GM18861 (cell line): ENCODE measurements at regions not wholly inside any gene's neighbourhood (a gene's known extent, or its start where the extent isn't known, plus 50 kb on each side); places are given as distances from the start of the nearest gene placed in this dataset.

Experiments
- ATAC-seq: cut with Tn5 transposase; IDR thresholded peaks from one replicate; pipeline ENCODE4 v1.9.1; 2021; ENCODE audit not compliant: unreplicated experiment

DNA sequence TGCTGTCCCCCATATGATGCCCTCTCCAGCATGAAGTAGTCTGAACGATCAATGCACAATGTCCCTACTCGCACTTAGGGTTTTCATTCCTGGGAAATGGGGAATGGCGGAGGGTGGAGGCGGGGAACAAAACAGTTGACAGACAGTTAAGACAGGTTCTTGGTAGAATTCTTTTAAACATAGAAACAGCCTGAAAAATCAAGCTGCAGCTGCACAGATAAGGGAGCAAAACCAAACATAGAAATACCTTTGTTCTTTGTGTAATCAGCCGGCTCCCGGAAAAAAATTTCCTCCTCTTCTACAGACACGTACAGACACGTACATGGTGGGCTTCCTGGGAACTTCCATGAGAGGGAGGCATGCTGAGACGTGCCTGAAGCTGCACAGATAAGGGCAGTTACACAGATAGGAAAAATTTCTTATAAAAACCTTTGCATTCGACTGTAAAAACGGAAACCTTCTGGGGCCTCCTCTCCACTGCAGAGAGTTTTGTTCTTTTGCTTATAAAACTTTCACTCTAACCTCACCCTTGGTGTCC is 662.4 kb upstream of the PTPRD start:
- no peak for ATAC-seq

DNA sequence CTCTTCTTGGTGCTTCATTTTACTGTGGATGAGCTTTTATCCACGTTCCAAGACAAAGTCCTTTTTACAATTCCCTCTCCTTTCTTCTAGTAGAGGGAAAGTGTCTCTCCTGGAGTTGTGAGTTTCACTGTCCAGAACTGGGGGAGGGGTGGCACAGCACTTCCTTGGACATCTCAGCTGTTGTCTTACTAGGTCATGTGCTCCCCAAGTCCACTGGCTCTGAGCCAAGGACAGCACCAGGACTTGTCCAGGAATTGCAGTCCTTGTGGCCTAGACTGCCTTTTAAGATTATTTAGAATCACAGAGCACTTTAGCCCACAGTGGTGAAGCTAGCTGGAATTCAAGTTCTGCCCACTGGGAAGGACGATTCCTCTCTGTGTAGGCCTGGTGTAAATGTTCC is 700.2 kb upstream of the PTPRD start:
- ATAC-seq, result no peak

DNA sequence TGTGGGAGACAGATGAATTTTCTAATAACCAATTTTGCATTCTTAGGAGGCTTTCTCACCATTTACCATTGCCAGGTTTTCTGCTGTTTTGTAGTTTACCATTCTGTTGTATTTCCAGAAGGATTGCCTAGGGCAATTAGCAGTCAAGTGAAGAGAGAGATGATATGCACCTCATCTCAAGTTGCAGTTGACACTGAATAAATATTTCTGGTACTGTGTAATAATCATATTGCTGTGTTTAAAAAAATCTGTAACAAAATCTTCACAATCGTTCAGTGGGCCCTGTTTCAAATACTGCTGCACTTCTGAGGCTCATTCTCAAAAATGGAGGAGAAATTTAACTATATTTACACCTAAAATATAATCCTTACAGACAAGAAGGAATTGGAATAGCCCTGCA is 706.1 kb upstream of the PTPRD start:
- ATAC-seq, result no peak

DNA sequence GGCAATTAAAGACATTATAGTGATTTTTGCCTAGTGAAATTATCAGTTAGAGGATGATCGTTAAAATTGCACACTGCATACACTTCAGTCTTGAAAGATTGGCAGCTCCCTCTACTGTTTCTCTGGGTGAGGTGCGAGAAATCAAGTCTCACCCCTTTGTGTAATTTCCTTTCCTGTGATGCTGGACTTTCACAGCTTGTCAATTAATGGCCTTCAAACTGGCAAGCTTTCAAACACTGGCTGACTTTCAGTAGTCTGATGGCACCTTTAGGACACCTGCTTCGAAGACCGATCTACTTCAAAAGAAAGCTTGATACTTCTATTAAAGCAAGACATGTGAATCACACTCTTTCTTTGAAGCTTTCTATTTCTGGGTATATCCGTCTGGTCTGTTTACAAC is 706.7 kb upstream of the PTPRD start:
- ATAC-seq, result no peak

DNA sequence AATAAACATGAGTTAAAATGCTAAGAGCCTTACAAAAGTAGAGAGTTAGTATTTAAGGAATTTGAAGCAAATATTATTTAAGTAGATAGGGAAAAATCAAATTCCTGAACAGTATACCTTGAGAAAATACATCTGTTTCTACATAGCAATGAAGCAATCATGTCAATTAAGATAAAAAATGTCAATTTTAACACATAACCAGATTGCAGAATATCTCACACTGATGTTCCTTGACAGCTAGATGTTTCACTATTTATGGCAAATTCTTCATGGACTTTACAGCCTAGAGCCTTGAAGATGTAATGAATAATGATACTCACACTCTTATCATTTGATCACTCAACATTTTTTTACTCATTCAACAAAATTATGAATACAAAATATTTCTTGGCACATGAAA is 708.2 kb upstream of the PTPRD start:
- ATAC-seq, result no peak

DNA sequence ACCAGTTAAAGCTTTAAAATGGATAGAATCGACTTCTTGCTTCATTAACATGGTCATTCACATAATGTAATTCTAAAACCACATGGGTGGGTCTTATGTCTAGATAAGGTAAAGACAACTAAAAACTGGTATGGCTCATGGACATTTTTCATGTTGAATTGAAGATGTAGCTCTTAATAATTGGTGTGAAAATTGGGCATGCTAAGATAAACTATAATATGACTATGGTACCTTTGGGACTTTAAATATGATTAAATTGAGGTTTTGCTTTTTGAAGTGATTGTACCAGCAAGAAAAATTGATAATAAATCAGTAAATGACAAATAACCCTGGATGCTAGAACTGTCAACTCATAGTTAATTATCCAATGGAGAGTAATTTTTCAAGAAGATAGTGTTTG is 710.7 kb upstream of the PTPRD start:
- ATAC-seq, result no peak

DNA sequence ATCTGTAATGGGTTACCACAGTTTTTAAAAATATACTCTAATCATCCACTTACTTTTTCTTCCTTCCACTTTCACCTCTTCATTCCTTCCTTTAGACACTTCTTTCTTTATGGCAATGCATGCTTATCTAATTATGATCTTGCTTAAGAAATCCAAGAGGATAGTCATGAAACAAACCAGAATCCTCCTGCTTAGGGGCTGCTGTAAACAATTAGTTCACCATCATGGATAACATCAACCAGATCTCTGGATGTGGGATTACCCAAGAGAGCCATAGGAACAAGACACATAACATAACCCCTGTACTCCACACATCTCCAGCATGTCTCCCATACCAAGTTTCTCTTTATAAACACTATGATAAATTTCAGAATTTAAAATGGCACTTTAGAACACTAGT is 713.4 kb upstream of the PTPRD start:
- ATAC-seq, result no peak

DNA sequence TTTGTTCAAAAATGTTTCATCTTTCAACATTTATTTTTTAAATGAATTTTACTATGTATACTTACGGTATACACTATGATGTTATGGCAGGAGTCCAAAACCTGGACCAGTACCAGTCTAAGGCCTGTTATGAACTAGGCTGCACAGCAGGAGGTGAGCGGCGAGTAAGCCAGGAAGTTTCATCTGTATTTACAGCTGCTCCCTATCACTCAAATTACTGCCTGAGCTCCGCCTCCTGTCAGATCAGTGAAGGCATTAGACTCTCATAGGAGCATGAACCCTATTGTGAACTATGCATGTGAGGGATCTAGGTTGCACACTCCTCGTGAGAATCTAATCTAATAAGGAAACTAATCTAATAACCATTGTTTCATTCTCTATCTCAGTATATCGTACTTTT is 715.5 kb upstream of the PTPRD start:
- ATAC-seq, result no peak

DNA sequence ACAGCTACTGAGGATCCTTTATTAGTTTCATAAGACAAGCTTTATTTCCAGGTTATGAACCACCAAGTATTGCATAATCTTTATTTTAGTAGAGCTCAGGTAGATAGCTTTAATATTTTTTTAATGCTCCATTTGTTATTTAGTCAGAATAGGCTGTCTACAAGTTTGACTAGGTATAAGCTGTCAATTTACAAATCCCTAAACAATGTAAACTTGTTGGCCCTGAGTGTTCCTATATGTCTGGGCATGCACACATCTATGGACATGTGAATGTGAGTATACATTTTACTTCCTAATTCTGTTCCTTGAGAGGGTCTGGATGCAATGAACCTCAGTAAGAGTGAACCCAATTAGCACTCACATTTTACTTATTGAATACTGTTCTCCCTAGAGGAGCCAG is 722.2 kb upstream of the PTPRD start:
- ATAC-seq, result no peak

DNA sequence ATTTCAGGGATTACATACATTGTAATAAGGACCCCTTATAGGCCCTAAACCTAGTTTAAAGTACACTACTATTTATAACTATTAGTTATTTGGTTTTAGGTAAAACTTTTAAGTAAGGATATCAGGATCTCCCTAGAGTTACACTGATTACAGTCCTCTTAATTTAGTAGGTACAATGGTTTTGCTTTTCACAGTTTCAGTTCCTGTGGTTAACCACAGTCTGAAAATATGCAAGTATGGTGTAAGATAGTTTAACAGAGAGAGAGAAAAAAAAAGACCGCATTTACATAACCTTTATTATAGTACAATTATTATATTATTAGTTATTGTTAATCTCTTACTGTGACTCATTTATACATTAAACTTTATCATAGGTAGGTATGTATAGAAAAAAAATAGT is 725.3 kb upstream of the PTPRD start:
- peak; percentile 90 for ATAC-seq

DNA sequence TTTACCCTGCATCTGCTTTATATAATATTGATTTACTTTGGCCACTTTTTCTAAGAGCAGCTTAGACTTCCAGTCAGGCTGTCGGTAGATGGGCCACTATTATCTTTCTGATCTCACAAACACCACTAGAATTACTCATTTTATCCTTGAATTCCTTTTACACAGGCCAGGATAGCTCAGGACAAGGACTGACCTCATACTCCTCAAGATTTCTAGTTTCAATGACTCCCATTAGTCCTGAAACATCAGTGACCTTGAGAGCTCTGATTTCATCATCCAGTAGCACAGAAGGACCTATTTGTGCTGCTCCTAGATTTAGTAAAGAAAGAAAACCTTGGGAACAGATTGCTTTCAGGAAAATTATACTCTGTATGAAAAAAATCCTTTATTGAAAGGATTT is 727.9 kb upstream of the PTPRD start:
- no peak for ATAC-seq

DNA sequence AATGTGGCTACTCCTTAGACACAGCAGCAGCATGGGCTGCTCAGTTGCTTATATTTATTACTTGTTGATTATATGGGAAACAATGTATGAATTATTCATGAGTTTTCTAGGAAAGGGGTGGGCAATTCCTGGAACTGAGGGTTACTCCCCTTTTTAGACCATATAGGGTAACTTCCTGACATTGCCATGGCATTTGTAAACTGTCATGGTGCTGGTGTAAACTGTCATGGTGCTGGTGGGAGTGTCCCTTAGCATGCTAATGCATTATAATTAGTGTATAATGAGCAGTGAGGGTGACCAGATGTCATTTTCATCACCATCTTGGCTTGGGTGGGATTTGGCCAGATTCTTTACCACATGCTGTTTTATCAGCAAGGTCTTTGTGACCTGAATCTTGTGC is 734.6 kb upstream of the PTPRD start:
- no peak for ATAC-seq

DNA sequence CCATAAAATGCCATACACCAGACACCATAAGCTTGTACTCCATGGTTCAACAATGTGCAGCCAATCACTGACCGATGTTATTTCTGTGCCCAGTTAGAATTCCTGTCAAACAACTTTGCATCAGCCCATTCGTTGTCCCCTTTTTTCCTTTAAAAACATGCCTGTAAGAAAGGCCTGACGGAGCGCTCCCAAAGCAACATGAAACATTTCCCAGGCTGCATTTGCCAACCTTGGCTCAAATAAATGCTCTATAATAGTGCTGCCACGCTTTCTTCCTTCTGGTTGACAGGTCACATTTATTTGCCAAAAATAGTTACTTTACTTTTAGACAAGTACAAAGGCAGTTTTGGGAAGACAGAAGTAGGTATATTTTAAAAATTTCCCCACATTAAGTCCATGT is 735.6 kb upstream of the PTPRD start:
- no peak for ATAC-seq

DNA sequence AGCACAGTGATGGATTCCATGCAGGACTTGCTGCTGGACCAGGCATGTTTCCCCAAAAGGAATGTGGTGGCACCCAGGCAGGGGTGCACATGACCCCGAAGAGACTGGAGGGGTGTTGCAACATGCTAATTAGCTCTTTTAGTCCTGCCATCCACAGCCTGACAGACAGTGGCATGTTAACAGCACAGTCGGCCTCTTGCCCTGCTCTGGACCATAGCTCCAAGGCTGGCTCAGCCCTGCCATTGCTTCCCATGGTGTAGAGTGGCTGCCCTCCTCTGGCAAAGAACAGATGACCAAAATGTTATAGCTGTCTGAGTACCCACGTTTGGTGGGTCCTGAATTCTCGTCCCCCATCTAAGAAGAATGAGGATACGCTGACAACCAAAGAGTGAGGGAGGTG is 736.4 kb upstream of the PTPRD start:
- ATAC-seq, result no peak

DNA sequence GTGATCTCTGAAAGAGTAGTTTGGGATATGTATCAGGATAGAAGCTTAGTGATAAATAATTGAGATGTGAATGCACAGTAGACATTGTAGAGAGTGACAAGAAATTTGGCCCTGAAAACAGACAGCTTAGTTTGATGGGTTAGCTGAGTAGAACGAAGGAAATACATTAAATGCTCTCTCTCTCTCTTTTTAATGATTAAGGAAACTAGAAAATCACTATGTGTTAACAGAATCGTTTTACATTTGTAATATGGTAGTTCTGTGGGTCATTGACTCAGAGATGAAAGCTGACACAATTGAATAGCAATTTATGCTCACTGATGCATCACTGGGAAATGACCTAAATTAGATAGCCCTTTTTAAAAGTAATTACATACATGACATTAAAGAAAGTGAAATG is 739.8 kb upstream of the PTPRD start:
- no peak for ATAC-seq

DNA sequence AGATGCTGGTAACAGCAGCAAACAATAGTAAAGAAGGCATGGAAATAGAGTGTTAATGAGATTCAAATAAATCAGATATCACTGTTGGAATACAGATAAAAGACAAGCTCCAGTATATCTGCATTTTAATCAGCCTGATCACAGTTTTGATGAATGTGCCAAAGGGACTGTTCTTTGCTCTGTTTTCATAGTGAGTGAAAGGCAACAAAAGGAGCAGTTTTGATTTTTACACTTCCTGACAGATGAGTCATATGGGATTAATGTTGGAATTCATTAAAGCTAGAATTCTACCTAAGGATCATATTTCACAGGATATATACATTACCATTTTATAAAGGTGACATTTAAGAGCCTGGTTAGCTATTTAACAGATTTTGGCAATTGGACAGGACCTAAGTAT is 743.3 kb upstream of the PTPRD start:
- no peak for ATAC-seq

DNA sequence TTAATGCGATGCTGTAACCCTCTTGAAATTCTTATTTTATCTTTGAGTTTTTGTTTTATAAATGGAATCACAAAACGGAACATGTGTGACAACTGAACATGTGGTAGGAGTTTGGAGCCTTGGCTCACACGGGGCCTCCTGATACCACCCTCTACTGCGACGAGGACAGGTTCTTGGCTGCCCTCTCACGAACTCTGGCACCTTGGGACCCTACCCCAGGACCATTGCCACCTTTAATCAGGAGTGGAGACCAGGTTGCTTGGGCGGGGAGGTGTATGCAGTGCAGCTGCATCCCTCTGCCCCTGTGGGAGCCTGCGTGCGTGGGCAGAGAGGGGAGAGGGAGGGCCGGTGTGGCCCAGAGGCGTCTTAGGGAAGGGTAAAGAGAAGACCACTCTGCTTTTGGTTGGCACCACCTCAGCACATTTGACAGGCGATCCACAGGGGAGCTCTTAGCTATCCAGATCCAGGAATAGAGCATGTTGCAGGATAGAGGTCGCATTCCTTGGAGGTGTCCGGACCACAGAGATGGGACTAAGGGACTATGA is 753.9 kb upstream of the PTPRD start:
- no peak for ATAC-seq

DNA sequence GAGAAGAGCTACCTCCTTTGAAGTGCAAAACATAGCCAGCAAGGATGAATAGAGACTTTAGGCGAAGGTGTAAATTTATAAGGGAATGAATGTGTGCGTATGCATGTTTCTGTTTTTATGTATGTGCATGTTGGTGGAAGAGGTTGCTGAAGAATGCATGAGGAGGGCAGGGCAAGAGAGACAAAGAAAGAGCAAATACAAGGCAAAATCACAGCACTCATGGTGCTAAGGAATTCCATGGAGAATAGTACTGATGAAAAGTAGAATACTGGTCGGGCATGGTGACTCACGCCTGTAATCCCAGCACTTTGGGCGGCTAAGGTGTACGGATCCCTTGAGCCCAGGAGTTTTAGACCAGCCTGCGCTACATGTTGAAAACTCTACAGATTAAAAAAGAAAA is 762.1 kb upstream of the PTPRD start:
- no peak for ATAC-seq

DNA sequence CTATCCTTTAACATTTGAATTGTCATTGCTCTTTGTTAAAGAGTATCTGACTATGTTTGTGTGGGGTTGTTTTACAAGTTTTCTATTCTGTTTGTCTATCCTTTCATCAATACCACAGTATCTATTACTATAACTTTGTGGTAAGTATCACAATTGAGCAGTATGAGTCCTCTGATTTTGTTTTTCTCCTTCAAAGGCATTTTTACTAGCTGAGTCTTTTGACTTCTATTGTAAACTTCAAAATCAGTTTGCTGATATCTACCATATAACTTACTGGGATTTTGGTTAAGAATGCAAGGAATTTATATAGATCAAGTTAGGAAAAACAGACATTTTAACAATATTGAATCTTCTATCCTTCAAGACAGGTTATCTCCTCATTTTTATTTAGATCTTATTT is 789.8 kb upstream of the PTPRD start:
- no peak for ATAC-seq

DNA sequence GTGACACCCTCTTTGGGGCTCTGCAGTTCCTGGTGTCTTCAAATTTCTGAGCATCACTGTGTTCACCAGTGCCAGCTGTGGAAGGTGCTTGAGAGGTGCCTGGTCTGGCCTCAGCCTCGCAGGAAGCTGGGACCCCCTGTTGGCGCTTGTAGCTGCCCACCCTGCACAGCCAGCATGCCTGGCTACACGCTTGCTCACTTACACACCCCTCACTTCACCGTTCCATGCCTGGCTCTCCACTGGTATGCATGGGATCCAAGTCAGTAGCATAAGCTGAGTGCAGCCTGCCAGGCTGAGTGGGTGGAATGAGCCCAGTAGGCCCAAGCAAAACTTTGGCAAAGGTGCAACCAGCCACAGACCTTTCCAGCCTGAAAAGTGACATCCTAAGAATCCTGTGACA is 801.4 kb upstream of the PTPRD start:
- ATAC-seq, result no peak

DNA sequence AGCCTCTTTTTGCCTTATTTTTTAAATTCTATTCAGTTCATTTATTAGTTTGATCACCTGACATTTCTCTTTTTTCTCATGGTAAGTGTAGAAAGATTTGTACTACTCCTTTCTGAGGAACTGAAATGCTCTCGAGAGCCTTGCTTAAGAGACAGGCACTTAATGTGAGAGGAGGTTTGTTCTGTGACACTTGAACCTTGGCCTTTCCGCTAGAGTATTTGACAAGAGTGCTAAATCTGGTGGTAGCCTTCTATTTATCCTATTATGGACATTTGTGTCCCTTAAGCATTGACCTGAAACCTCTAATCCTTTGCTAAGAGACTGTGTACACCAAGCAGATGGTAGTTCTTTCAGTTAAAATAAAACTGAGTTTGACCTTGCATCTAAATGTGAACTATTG is 805.0 kb upstream of the PTPRD start:
- ATAC-seq, result no peak

DNA sequence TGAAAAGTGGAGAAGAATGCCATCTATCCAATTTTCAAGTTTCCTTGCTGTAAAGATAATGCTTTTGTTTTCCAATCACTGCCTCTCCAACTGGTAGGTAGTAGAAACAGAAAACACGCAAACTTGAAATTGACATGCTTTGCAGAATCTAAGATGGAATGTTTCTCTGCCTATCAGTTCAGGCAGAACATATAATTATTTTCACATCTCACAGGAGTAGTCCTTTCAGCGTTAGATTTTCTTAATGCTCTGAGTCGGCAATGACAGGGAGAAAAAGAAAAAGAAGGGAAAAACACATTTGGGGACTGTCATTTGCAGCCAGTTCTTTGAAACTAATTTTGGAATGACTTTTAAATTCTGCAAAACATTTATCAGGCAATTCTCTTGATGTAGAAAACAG is 818.7 kb upstream of the PTPRD start:
- ATAC-seq, result no peak

DNA sequence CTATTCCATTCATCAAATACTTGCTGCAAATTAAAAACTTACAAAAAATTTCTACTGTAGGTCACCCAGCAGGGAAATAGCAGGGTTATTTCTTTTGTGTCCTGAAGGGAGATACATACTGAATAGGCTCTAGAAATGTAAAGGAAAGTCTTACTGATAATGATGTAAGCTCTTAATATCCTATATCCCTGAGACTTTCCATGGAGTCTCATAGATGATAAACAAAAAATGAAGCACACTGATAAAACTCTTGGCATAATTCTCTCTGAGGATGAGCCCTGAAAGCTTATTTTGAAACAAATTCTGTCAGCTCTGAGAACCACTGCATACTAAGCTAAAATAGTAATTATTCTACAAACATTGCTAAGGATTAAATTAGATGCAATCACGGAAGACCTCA is 819.6 kb upstream of the PTPRD start:
- no peak for ATAC-seq

DNA sequence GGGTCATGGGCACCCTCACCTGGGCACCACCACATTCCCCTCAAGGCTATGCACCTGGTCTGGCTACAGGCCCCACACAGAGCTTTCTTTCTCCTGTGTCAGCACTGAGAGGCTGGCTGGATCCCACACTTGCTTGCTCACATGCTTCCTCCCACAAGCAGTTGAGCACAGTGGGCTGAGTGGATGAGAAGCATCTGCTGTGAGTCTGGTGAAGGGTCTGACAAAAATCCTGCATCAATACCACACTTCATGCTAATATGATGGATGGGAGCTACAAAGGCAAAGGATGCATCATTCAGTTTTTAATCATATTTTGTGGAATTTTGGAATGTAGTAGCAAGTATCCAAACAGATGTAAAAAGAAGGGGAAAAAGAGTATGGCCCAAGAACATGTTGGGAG is 830.8 kb upstream of the PTPRD start:
- ATAC-seq, result no peak
